ENCODE measurements at regions not wholly inside any gene's neighbourhood (a gene's known extent, or its start where the extent isn't known, plus 50 kb on each side); places are given as distances from the start of the nearest gene placed in this dataset.

DNA sequence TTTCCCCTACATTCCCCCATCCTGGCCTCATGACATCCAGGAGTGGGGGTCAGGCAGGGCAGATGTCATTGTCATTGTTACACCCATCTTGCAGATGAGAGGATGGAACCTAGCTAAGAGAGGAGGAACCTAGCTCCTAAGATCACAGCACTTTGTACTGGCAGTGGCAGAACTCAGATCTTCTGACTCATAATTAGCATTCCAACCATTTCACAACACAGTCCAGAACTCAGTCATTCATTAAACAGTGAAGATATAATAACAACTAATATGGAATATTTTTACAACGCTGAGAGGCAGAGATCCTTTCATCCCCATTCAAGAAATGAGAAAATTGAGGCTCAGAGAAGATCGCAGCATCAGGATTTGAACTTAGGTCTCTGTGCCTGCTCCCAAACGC is 127.8 kb downstream of the CHST1 start:
- TF ChIP-seq POLR2AphosphoS5 (IDR thresholded peaks at IDR 0.05; ENCODE audit: low read depth, low read length) (no peak), SIN3A (IDR thresholded peaks at IDR 0.05; ENCODE audit: borderline replicate concordance, insufficient read depth, low read depth, low read length) (no peak)
- TF ChIP-seq, protein P1, sequence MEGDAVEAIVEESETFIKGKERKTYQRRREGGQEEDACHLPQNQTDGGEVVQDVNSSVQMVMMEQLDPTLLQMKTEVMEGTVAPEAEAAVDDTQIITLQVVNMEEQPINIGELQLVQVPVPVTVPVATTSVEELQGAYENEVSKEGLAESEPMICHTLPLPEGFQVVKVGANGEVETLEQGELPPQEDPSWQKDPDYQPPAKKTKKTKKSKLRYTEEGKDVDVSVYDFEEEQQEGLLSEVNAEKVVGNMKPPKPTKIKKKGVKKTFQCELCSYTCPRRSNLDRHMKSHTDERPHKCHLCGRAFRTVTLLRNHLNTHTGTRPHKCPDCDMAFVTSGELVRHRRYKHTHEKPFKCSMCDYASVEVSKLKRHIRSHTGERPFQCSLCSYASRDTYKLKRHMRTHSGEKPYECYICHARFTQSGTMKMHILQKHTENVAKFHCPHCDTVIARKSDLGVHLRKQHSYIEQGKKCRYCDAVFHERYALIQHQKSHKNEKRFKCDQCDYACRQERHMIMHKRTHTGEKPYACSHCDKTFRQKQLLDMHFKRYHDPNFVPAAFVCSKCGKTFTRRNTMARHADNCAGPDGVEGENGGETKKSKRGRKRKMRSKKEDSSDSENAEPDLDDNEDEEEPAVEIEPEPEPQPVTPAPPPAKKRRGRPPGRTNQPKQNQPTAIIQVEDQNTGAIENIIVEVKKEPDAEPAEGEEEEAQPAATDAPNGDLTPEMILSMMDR (IDR thresholded peaks at IDR 0.05) = no peak

All from Panc1 (cell line).